GM04503 (cell line): ENCODE measurements at regions not wholly inside any gene's neighbourhood (a gene's known extent, or its start where the extent isn't known, plus 50 kb on each side); places are given as distances from the start of the nearest gene placed in this dataset.

Experiments used
- DNase-seq: peaks from one replicate; pipeline ENCODE4 v3.0.0-alpha.2; 2012; ENCODE audit warnings: low read depth

DNA sequence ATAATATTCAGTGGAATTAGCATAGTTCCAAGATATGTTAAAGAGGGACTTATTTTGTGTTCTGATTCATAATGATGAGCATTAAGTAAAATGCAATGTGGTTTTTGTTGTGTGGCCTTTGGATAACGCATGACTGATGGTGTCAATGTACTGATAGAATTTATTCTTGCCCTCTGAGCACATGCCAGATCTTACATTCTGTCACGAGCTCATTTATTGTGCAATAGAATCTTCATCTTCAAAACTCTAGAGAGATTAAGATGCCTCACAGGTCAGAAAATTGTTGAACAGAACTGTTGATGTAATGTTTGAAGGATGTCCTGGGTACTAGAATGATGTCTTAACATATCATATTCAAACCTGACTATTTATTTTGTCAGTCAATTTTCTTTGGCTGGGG lies 148.0 kb upstream of the HTR2A start:
- no peak for DNase-seq

DNA sequence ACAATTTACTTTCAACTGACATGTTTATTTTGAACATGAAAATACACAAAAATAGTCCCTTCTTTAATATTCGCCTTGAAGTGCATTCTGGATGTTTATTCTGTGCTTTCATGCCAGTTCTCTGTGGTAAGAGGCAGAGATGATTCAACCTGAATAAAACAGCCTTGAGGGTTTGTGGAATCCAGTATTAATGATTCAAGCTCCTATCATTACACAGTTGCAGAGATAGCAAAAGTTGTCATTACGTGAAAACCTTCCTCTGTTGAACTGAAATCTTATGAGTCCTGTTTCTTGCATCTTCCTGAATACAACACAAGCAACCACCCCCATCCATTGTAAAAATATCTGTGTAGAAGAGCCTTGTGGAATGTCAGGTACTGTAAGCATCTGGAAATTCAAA lies 142.3 kb upstream of the HTR2A start:
- peak; percentile 64 for DNase-seq

DNA sequence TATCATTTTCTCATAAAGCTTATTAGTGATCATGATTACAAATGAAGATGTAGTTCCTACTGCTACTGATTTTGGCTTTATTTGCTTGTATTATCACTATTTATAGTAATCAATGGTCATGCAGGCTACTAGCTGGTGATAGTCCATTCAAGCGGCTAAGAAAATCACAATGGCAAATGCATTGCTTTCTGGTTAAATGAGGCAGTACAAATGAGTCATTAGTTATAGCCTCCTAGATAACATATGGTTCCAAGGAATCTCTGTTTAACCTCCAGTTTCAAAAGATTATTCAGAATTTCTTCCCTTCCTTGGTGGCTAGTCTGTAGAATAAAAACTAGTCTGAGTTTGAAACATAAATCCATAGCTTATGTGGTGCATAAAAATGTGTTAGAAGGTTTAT lies 141.3 kb upstream of the HTR2A start:
- DNase-seq: no peak

DNA sequence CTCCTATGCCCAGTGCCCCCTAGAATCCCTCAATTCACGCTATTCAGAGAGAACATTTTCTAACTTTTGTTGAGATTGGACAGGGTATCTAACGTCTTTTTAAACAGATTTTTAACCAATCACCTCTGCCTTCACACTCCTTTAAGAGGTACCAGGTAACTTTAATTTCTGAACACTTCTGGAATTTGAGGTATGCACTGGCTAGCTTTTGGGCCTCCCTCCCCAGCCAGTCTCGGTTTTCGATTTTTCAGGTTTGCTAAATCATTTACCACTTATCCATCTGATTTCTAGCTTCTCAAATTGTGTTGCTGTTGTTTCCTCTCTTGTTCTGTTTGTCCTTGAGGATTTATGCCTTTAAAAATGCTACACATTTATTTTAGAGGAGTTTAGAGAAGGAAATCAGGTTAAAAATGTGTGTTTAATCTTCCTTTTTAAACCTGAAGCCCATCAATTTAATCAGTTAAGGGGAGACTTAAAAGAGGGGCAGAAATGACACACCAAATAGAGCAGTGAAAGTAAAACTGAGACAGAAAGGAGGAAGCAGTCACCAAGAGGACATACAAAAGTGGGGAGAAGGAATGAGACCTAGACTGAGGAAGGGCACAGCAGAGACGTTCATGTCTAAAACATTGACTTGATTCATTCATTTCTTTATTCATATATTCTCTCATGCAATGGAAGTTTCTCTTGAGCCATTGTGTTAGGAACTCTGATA lies 139.6 kb upstream of the HTR2A start:
- no peak for DNase-seq

DNA sequence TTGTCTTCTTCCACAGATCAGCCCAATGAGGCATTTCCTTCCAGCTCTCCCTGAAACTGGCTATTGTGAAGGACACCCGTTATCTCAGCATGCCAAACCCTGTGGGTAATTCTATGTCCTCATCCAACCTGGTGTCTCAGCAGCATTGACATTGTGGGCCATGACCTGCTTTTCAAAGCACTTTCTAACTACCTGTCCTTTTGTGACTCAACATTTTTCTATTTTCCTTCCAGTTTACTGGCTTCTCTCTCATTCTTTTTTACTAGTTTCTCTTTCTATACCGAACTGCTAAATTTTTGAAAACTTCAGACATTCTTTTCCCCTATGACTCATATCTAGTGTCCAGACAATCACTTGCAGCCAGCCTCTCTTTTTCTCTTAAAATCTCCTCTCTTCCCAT lies 136.4 kb upstream of the HTR2A start:
- DNase-seq: peak; percentile 18

DNA sequence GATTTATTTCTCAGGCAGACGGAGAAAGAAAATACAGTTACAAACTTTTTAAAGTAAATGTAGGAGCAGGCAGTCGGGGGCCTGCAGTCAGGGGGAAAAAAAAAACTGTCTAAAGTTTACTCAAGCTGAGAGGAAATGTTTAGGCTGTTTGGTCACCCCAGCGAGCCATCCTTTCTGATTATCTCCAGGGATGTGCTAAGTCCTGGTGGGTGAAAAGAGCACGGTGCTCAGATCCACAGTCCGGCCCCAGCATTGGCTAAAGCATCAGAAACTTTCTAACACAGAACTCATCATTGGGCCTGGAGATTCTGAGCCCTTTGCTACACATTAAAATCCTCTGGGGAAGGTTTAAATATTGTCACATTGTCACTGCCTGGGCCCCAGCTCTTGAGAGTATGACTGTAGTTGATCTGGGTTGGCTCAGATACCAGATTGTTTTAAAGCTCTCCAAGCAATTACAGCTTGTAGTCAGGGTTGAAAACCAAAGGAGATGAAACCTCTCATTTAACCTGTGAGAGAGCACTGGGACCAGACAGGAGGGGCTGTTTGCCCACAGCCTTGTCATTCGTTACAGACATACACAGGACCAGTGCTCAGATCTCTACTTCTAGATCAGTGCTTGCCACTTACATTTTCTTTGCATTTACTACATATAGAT lies 131.1 kb upstream of the HTR2A start:
- DNase-seq: no peak

DNA sequence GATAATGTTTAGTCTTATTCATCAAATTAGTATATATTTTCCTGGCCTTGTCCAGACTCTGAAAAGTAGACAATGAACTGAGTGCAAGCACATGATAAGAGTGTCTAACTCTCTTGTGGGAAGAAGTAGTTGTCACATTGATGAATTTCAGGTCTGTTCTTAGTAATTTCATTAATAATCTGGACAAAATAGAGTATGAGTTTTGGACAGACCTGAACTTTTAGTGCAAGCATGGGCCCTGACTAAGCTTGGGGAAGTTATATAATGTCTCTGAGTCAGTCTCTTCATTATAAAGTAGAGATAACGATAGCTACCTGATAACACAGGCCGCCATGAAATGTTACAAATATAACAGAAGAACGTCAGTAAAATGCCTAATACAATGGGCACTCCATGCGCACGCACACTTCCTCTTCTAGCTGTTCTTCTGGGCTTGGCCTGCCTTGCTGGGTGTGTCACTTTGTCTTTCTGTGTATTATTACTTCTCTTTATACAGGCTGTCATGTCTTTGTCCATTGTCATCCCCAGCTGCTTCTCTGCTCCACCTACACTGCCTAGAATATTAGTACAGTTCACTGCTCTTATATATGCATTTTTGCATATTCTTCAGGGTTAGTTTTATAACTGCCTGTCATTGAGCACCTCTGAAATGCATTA lies 129.1 kb upstream of the HTR2A start:
- no peak for DNase-seq

DNA sequence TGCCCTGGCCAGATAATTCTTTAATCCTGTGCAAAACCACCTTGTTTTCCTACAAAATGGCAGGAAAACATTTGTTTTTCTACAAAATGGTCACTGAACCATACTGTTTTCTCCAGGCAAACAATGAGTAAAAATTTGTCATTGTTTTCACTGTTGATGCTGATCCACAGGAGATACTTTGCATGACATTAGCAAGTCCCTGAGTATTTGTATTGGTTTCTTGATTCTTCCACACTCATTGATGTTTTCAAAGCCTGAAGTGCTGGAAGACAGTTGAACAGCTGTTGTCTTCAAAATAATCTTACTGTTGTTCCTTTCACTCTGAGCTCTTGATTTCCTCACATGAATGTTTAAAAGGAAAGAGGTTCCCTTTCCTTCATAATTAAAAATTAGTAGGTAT lies 123.1 kb upstream of the HTR2A start:
- DNase-seq: no peak

DNA sequence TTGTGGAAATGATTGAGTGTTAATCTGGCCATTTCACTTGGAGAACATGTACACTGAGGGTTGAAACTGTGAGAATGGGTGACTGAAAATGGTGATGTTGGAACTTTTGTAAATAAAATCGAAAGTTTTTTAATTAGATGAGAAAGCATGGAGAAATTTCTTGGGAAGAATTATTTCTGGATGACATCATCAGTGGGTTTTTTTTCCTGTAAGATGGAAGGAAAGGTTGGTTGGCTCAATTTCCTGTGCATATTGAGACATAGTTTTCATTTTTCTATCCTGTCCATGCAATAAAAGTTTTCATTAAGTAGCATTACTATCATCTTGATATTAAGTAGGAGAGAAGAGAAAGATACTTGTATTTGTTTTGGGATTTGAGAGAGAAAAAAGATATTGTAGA lies 120.6 kb upstream of the HTR2A start:
- no peak for DNase-seq

DNA sequence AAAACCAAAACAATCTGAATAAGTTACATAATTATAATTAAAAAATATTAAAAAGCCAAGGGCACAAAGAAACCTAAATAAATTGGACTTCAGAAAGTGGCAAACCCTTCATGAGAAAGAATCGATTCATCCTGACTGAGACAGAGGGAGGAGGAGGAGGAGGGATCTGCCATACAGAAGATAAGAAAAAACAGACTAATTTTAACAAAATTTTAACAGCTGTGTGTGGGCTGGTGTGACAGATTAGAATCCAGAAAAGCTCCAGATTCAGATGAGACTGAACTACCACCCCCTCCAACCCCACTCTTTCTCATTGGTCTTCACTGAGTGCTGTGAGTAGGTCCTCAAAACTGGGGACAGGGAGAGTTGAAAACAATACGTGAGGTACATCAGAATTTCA lies 111.5 kb upstream of the HTR2A start:
- DNase-seq: no peak

DNA sequence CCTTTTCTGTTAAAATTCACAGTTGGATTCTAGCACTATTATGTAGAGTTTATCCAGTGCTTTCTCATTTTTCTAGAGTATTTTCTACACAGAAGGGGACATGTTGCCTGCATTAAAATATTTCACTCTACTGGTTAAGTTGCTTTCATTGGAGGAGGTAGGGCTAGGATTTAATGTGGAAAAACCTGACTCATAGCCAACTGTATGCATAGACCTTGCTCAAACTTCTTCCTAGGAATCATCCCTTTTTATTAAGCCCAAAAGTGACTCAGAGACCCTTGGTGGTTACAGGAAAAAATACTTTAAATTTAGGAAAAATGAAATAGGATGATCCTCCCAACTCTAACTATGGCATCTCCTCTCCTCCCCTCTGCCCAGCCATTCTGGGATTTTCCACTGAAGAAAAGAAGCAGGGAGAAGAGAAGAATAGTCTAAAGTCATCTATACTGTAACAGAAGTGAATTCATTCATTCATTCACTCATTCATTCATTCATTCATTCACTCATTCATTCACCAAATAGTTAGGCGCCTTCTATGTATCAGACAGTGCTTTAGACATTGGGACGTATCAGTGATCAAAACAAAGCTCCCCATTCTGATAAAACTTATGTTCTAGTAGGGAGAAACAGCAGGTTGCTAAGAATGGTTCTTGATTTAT lies 109.0 kb upstream of the HTR2A start:
- no peak for DNase-seq

DNA sequence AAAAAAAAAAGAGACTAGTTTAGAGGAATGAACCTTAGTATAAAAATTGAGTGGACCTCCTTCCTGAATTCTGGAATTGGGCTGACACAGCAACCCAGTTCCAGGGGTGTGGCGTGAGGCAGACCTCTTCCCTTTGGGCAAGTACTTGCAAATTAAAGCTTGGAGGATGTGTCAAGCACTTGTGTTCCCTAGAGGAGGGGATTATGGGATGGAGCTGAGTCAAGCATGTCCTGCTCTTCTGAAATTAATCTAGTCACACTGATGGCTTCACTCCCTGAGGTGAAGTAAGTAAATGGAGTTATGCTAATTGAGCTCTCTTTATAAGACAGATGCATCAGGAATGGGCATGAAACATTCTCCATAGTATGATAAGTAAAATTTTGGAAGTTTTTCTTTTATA lies 107.7 kb upstream of the HTR2A start:
- DNase-seq: no peak

DNA sequence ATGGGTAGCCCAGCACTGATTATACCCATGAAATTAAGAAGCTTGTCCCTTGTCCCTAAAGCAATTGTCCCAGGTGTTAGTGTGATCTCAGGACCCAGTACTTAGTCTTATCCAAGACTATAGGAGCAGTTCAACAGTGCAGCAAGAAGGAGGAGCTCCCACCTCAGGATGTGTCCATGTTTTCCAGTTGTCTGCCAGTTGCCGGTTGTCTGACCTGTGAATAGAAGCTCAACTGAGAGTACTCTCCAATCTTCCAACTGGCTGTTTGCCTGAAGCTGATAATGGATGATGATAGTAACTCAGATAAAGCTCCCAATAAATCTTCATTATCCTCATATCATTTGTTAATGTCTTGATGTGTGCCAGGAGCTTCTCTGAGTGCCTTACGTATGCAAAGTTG lies 107.2 kb upstream of the HTR2A start:
- no peak for DNase-seq

DNA sequence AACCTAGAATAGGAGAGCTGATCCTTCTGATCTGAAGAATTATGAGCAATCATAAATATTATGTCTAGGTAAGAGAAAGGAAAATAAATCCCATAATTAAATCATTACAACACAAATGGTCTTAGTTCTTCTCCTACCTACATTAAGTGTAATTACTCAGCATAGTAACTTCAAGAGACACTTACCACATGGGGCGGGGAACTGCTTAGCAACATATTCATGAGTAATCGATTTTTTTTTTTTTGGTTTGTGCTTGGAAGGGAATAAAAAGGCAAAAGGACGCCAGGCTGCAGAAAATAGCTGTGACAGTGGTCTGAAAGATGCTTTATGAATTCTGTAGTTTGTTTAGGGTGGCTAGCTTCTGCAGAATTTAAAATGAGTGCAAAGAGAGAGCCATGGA lies 103.3 kb upstream of the HTR2A start:
- no peak for DNase-seq

DNA sequence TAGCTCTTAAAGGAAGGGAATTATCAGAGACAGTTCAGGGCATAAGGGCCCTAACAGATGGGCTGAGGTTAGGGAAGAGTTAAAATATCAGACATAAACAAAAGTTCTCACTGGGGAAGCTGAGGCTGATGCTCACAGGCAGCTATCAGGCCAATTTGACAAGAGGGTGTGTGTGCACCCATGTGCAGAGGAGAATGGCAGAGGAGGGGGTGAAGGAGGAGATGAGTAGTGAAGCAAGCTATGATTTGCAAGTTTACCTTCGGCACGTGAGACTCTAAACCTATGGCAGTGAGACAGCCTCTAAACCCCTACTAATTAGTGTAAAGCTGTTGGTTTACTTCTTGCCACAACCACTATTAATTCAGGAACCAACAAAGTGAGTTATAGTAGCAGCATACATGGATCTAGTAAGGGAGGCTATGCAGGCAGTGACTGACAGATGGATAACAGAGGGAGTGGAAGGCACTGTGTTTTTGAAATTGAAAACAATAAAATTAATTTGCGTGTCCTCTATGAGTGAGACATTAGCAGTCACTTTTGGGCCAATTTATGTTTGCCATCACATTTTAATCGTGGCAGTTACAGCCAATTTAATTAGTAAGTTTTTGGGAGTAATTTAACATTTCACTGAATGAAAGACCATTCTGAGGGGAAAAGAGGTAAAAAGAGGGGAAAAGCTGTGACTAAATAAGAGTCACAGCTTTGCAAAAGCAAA lies 99.6 kb upstream of the HTR2A start:
- DNase-seq: no peak

DNA sequence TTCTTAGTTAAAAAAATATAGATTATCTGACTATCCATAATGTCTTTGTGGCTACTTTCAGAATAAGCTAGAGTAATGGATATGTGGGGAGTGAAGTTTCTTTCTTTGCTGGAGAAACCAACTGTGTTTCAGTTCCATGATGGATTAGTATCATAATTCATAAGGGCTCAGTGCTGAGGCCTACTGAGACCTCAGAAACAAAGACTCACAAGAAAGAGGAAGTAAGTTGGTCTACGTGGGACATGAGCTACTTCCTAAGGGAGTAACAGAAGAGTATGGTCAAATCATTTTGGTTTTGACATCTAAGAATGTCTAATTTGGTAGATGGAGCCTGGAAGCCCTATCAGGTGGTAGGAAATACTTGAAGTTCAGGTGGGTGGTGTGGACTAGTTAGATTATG lies 99.0 kb upstream of the HTR2A start:
- DNase-seq: no peak

DNA sequence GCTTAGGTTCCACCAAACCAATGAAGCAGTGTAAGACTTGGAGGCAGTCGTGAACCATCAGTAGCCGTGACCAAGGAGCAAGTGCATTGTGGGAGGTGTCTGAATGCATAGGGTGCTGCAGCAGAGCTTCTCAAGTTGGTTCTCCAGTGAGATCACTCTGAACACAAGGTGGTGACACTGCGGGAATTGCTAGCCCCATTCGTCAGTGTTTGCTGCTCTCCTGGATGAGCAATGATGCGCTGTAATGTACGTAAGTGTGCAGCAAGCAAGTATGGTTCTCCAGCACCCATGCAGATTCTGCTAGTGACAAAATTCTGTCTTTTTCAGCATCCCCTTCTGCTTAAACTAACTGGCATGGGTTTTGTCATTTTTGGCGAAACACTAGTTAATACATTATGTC lies 97.6 kb upstream of the HTR2A start:
- DNase-seq: no peak

DNA sequence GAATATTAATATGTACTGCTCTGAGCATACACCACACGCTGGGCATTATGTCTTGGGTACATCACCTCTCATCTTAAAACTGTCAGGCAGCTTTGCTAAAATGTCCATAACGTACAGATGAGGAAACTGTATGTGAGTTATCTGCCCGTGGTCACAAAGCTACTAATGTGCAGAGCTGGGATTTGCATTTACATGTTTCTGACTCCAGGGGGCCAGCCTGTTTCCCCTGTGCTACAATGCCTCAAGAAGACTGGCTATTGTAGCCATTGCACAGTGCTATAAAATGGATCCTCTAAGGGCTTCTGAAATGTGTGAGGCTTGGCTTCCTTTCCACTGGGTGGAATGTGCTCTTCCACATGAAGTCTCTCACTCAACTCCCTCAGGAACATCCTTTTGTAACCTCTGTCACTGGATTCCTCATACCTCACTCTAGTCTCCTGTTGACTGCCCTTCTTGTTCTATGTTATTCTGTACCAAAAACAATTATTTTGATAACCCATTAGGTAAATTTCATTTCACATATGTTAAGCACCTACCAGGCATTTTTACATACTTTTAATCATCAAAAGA lies 95.6 kb upstream of the HTR2A start:
- no peak for DNase-seq

DNA sequence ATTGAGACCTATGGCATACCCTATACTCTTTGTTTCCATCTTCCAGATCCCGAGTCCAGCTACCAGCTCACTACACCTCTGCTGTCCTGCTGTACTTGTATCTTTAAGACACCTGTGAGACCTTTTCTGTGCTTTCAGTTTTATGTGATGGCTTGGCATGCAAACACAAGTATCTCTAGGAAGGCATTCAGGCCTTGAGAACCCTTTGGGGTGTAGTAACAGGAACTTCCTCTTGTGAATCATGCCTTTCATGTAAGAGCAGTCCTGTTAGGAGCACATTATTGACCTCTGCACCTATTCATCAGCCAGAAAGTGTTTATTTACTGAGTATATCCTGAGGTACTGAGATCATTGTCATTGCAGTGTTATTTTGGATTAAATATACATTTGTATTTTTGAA lies 87.0 kb upstream of the HTR2A start:
- no peak for DNase-seq

DNA sequence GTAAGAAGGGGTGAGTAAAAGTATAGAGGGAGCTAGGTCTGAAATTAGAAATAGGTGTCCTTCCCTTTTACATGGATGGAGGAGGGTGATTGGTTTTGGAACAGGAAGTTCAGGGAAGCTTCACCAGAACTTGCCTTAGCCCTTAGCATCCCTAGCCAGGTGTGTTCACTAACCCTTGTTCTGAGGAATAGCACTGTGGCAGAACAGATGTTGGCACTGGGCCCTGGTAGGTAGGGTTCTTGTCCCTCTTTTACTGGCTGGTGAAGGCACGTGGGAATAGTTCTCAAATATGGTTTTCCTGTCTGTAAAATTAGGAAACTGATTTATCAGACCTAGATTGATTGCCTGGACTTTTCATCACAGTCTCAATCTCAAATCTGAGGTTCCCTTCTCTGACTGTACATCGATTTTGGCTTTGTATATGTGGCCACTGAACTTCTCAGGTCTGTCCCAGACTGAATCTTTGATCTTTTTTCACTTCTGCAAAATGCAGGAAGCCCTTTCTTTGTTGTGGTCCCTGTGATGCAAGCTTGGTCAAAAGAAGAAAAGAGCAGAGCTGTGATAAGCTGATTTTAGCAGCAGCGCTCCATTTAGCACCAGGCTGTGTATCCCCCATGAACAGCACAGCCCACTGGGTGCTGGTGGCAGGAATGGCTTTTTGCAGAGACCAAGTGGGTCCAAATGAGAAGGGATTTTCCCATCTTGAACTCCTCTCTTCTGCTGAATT lies 86.2 kb upstream of the HTR2A start:
- no peak for DNase-seq

DNA sequence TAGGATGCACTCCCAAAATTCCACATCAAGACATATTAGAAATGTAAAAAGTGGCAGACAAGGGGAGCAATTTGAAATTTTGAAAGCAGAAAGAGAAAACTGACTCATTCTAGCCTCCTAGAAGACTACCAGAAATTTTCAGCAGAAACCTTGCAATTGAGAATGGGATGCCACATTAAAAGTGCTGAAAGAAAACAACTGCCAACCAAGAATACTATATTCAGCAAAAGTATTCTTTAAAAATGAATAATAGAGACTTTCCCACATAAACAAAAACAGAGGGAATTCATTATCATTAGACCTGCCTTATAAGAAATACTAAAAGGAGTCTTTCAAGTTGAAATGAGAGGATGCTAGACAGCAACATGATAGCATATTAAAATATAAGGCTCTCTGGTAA lies 78.3 kb upstream of the HTR2A start:
- DNase-seq: no peak
